Thymus (tissue), 11 donors: ENCODE measurements at regions not wholly inside any gene's neighbourhood (a gene's known extent, or its start where the extent isn't known, plus 50 kb on each side); places are given as distances from the start of the nearest gene placed in this dataset.
"Not testable (repeated sequence)": the region's sequence is repeated elsewhere in the genome, so short reads cannot be mapped to it uniquely, and the experiment has no call there.

ENCODE experiments used
- DNase-seq, 9 donors: peaks; one replicate each; pipeline ENCODE4 v3.0.0-alpha.2; 2013; ENCODE audit warnings: low spot score in 9 of 9, low read depth in 6 of 9, missing footprints in 1 of 9
- H3K27ac ChIP-seq, 2 donors: one replicate each; pipeline ENCODE4 v1.5.1; 2013; ENCODE audit warnings: control low read depth in 1 of 2, low read depth in 1 of 2, low read length in 1 of 2, mild to moderate bottlenecking in 1 of 2, moderate library complexity in 1 of 2
- H3K27me3 ChIP-seq, 2 donors: one replicate each; pipeline ENCODE4 v1.5.1; 2013; ENCODE audit warnings: low read length in 1 of 2; ENCODE audit not compliant: control insufficient read depth in 2 of 2, insufficient read depth in 1 of 2
- H3K36me3 ChIP-seq, 2 donors: one replicate each; pipeline ENCODE4 v1.5.1; 2013; ENCODE audit warnings: low read length in 1 of 2, mild to moderate bottlenecking in 1 of 2, moderate library complexity in 1 of 2; ENCODE audit not compliant: control insufficient read depth in 2 of 2, insufficient read depth in 2 of 2
- H3K4me1 ChIP-seq, 2 donors: one replicate each; pipeline ENCODE4 v1.5.1; 2013; ENCODE audit warnings: low read length in 2 of 2; ENCODE audit not compliant: control insufficient read depth in 2 of 2, insufficient read depth in 2 of 2
- H3K4me3 ChIP-seq, 2 donors: one replicate each; pipeline ENCODE4 v1.5.1; 2013; ENCODE audit warnings: low read length in 2 of 2, control low read depth in 1 of 2, mild to moderate bottlenecking in 1 of 2
- H3K9me3 ChIP-seq, 2 donors: one replicate each; pipeline ENCODE4 v1.5.1; 2013; ENCODE audit warnings: low read length in 1 of 2, mild to moderate bottlenecking in 1 of 2; ENCODE audit not compliant: control insufficient read depth in 2 of 2, insufficient read depth in 1 of 2
- WGBS: extraction: QIAGEN DNeasy Blood & Tissue Kit; methylation state at CpG from one replicate; pipeline ENCODE4 v1.1.7; 2013; 5-methylcytosine and 5-hydroxymethylcytosine counted together
- donor health status: healthy.

DNA sequence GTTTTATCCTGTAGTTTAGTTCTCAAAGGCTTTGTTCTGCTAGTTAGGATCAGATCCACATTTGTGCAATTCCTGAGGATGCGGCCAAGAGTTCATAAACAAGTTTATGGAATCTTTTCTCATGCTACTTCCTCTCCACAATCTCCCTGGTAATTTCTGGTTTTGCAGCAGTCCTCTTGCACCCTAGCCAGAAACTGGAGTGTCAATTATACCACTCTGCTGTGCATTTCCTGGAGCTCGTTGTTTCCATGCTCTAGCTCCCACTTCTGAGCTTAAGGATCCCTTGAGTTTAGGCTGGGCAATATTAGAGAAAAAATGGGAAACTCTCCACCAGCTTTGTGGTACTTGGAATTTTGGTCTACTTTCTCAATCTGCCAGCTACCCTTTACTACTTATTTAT, 474.7 kb downstream of the DIRAS2 start:
- 69% methylated on average over 2 of the region's 2 CpGs for WGBS
- DNase-seq: no peak
- H3K4me1 ChIP-seq: no peaks in the 10 kb centered on the region
- H3K4me3 ChIP-seq: no peak overlapping the region
- H3K27ac ChIP-seq: no peak overlapping the region
- no peaks in the 10 kb centered on the region for H3K27me3 ChIP-seq
- H3K36me3 ChIP-seq: no peaks in the 10 kb centered on the region
- peaks cover 0 to 6% of the 10 kb centered on the region in 2 donors for H3K9me3 ChIP-seq

DNA sequence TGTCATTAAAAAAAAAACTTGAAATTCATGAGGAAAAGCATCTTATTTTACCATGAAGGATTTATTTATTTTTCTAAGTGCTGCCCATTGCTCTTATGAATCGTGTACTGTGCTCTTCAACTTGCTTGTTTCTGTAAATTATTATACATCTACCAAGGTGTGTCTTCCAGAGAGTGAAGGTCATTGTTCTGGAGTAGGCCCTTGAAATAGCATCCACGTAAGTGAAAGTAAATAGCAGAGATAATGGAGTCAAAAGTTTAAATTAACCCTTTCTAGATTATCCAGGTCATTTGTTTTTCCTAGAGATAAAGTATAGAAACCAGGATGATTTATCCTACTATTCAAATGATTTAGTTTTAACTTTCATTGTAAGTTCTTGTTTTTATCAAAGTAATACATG, 473.1 kb downstream of the DIRAS2 start:
- no peak overlapping the region for H3K4me3 ChIP-seq
- no peak for DNase-seq
- no peak overlapping the region for H3K27ac ChIP-seq
- H3K27me3 ChIP-seq: no peaks in the 10 kb centered on the region
- 93% methylated on average over 2 of the region's 2 CpGs for WGBS
- peaks cover 0 to 4% of the 10 kb centered on the region in 2 donors for H3K9me3 ChIP-seq
- H3K4me1 ChIP-seq: no peaks in the 10 kb centered on the region
- H3K36me3 ChIP-seq: no peaks in the 10 kb centered on the region

DNA sequence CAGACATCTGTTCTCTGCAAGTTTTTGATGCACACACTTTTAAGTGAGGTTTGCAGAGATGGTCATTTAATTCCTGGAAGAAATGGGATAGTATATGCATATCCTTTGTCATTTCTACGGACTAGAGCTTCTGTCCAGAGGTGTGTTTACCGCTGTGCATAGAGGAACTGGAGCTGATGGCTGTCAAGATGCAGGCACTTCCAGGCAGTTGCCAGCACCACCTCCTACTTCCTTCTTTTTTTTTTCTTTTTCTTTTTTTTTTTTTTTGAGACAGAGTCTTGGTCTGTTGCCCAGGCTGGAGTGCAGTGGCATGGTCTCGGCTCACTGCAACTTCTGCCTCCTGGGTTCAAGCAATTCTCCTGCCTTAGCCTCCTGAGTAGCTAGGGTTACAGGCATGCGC, 468.7 kb downstream of the DIRAS2 start:
- not testable (repeated sequence) for H3K4me1 ChIP-seq, DNase-seq, H3K9me3 ChIP-seq, H3K27me3 ChIP-seq, H3K4me3 ChIP-seq, H3K27ac ChIP-seq, H3K36me3 ChIP-seq
- 60% methylated on average over 4 of the region's 4 CpGs for WGBS

DNA sequence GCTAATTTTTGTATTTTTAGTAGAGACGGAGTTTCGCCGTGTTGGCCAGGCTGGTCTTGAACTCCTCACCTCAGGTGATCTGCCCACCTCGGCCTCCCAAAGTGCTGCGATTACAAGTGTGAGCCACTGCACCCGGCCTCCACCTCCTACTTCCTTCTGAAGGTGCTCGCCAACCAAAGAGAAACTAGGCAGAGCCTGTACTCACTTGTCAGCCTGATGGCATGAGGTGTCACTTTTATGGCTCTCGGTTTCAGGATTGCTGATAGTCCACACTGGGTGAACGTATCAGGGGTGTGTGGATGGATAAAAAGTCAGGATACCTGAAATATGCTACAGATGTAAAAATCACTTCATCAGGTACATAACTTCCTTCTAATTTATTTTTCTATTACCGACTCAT, 468.3 kb downstream of the DIRAS2 start:
- not testable (repeated sequence) for H3K27me3 ChIP-seq, H3K4me1 ChIP-seq, H3K36me3 ChIP-seq, H3K9me3 ChIP-seq, H3K27ac ChIP-seq, DNase-seq, H3K4me3 ChIP-seq
- 95% methylated on average over 10 of the region's 10 CpGs for WGBS

DNA sequence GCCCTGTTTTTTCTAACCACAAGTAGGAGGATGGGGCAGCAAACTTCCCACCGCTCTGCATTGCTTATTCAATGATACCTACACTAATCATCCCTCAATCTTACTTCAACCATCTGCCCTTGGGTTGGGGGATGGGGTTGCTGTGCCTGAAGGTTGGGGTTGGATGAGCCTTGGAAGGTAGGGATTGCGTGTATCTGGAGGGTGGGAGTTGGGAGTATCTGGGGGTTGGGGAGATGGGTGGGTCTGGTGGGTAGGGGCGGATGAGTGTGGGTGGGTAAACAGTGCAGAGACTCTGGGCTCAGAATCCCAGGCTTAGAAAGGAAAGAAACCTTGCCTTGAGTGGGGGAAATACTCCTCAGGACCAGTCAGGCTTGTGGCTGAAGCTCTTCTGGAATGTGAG, 467.4 kb downstream of the DIRAS2 start:
- Histone ChIP-seq H3K4me3 (no peak overlapping the region), H3K4me1 (no peaks in the 10 kb centered on the region), H3K36me3 (no peaks in the 10 kb centered on the region), H3K27me3 (no peaks in the 10 kb centered on the region), H3K9me3 (peaks cover 0 to 4% of the 10 kb centered on the region in 2 donors), H3K27ac (no peak overlapping the region)
- no peak for DNase-seq
- WGBS: 96% methylated on average over 3 of the region's 3 CpGs

DNA sequence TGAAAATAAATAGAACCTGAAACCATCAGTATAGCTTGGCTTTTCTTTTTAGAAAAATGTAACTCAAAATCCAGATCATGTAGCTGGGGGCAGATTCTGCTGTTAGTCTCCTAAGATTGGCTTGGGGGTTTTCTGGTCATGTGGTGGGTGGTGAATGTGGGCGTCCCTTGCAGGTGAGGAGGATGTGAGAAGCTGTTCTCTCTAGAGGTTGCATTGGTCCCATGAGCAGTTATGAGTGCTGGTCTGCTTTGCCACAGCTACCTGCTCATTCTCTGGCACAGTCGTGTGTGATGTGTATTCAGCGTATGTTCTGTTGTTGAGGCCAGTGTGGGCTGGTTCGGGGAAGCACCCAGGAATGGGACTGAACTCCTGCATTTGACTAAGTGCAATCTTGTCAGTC, 466.8 kb downstream of the DIRAS2 start:
- no peaks in the 10 kb centered on the region for H3K27me3 ChIP-seq
- no peaks in the 10 kb centered on the region for H3K36me3 ChIP-seq
- H3K4me3 ChIP-seq: no peak overlapping the region
- H3K9me3 ChIP-seq: peaks cover 0 to 3% of the 10 kb centered on the region in 2 donors
- H3K4me1 ChIP-seq: no peaks in the 10 kb centered on the region
- WGBS: 92% methylated on average over 4 of the region's 4 CpGs
- H3K27ac ChIP-seq: no peak overlapping the region
- no peak for DNase-seq

DNA sequence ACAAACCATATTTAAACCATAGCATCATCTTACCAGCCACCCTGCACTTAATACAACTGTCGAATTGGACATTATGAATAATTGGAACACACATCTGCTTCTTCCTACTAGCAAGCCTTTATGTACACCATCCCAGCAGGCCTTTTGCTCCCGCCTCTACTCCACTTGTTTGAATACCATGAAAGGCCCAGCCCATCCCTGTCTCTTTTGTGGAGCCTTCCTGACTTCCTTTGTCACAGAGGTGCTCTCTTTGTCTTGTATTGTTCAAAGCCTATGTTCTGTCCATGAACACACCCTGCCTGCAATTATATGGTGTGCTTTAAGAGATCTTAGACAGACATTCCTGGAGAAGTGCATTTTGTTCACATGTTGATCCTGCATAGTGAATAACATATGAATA, 465.7 kb downstream of the DIRAS2 start:
- Histone ChIP-seq H3K9me3 (no peaks in the 10 kb centered on the region), H3K27me3 (no peaks in the 10 kb centered on the region), H3K27ac (no peak overlapping the region), H3K4me3 (no peak overlapping the region), H3K4me1 (no peaks in the 10 kb centered on the region), H3K36me3 (no peaks in the 10 kb centered on the region)
- DNase-seq: no peak
- WGBS: 97% methylated on average over 2 of the region's 2 CpGs

DNA sequence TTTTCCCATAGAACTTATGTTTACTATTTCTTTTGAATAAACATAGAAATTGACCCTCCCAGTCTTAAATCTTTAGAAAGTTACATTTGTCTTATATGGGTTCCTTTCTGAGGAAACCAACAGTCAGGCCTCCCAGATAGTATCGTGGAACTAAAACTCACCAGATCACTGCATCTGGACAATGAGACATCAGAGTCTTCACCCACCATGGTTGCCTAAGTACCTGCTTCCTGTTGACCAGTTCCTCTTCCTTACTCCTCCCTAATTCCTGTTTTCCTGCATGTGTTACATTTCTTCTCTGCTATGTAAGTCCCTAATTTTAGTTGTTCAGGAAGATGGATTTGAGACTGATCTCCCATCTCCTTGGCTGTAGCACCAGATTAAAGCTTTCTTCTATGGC, 462.2 kb downstream of the DIRAS2 start:
- no peaks in the 10 kb centered on the region for H3K4me1 ChIP-seq
- no peak overlapping the region for H3K27ac ChIP-seq
- no peaks in the 10 kb centered on the region for H3K36me3 ChIP-seq
- no peak overlapping the region for H3K4me3 ChIP-seq
- 98% methylated on average over 1 of the region's 1 CpG for WGBS
- H3K27me3 ChIP-seq: no peaks in the 10 kb centered on the region
- DNase-seq: no peak
- H3K9me3 ChIP-seq: no peaks in the 10 kb centered on the region

DNA sequence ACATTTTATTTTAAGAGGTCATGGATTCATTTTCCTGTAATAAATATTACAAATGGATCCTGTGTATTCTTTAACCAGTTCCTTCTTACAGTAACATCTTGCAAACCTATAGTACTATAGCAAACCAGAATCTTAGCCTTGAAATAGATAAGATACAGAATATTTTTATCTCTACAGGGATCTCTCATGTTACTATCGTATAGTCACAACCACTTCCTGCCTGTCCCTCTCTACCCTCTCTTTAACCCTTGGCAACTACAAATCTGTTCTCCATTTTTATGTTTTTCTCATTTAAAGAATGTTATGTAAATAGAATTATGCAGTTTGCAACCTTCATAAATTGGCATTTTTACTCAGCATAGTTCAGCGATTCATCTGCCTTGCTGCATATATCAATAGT, 454.0 kb downstream of the DIRAS2 start:
- peak in 1 of 9 donors; percentile 36 for DNase-seq
- peaks cover 0 to 2% of the 10 kb centered on the region in 2 donors for H3K4me1 ChIP-seq
- whole genome bisulfite sequencing: 50% methylated on average over 2 of the region's 2 CpGs
- no peak overlapping the region for H3K4me3 ChIP-seq
- H3K27me3 ChIP-seq: no peaks in the 10 kb centered on the region
- no peaks in the 10 kb centered on the region for H3K36me3 ChIP-seq
- H3K9me3 ChIP-seq: no peaks in the 10 kb centered on the region
- no peak overlapping the region for H3K27ac ChIP-seq

DNA sequence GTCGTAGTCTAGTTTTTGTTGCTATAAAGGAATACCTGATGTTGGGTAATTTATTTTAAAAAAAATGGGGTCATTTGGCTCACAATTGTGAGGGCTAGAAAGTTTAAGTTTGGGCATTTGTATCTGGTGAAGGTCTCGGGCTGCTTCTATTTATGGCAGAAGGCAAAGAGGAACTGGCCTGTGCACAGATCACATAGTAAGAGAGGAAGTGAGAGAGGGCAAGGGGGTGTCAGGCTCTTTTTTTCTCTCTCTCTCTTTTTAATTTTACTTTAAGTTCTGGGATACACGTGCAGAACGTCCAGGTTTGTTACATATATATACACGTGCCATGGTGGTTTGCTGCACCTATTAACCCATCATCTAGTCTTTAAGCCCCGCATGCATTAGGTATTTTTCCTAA, 453.3 kb downstream of the DIRAS2 start:
- no peaks in the 10 kb centered on the region for H3K36me3 ChIP-seq
- peaks cover 0 to 2% of the 10 kb centered on the region in 2 donors for H3K4me1 ChIP-seq
- H3K27me3 ChIP-seq: no peaks in the 10 kb centered on the region
- H3K27ac ChIP-seq: no peak overlapping the region
- DNase-seq: peak in 1 of 9 donors; percentile 19
- H3K4me3 ChIP-seq: no peak overlapping the region
- no peaks in the 10 kb centered on the region for H3K9me3 ChIP-seq
- WGBS: 43% methylated on average over 6 of the region's 6 CpGs
